Stimulated activated CD4-positive, alpha-beta T cell treated with anti-CD3 and anti-CD28 coated beads, Interleukin-4, amount 100 ng/mL, for 24 hours (primary cell): ENCODE measurements at regions not wholly inside any gene's neighbourhood (a gene's known extent, or its start where the extent isn't known, plus 50 kb on each side); places are given as distances from the start of the nearest gene placed in this dataset.
A peak's percentile ranks its signal among the peaks of the same experiment; 100 is the strongest.

Source experiments
- DNase-seq: peaks from one replicate; pipeline ENCODE4 v3.0.0-alpha.2; 2020

- DNase-seq = no peak
Observed at GRCh38 chr14:105818712-105819005, 292.3 kb downstream of the TMEM121 start.

- no peak for DNase-seq
Observed at GRCh38 chr14:105830171-105830570, 303.8 kb downstream of the TMEM121 start.

GRCh38 chr14:105836160-105836559, 309.8 kb downstream of the TMEM121 start:
- DNase-seq = no peak

GRCh38 chr14:105836730-105837129, 310.3 kb downstream of the TMEM121 start:
- DNase-seq = no peak

GRCh38 chr14:105837349-105838063, 311.1 kb downstream of the TMEM121 start:
- no peak for DNase-seq

GRCh38 chr14:105838107-105838506, 311.7 kb downstream of the TMEM121 start:
- DNase-seq = no peak

- no peak for DNase-seq
Observed at GRCh38 chr14:105838591-105839424, 312.4 kb downstream of the TMEM121 start.

- DNase-seq = no peak
Observed at GRCh38 chr14:105839425-105840265, 313.3 kb downstream of the TMEM121 start.

- DNase-seq = peak; percentile 2
Observed at GRCh38 chr14:105840266-105841021, 314.1 kb downstream of the TMEM121 start.

- DNase-seq = peak; percentile 2
Observed at GRCh38 chr14:105841022-105842009, 314.9 kb downstream of the TMEM121 start.

GRCh38 chr14:105842105-105842504, 315.7 kb downstream of the TMEM121 start:
- DNase-seq = no peak

GRCh38 chr14:105843444-105844046, 317.2 kb downstream of the TMEM121 start:
- DNase-seq = peak; percentile 2

- no peak for DNase-seq
Observed at GRCh38 chr14:105844047-105844630, 317.8 kb downstream of the TMEM121 start.

- peak; percentile 2 for DNase-seq
Observed at GRCh38 chr14:105844810-105845724, 318.7 kb downstream of the TMEM121 start.

GRCh38 chr14:105845725-105846309, 319.4 kb downstream of the TMEM121 start:
- no peak for DNase-seq

- DNase-seq = no peak
Observed at GRCh38 chr14:105846312-105846711, 319.9 kb downstream of the TMEM121 start.

- DNase-seq = no peak
Observed at GRCh38 chr14:105847400-105847799, 321.0 kb downstream of the TMEM121 start.

GRCh38 chr14:105848570-105848969, 322.2 kb downstream of the TMEM121 start:
- DNase-seq = no peak
